DOHH2 (cell line): ENCODE measurements at regions not wholly inside any gene's neighbourhood (a gene's known extent, or its start where the extent isn't known, plus 50 kb on each side); places are given as distances from the start of the nearest gene placed in this dataset.

Source experiments
- CTCF ChIP-seq: fragments of 200-600 bp; sonication (generic); IDR thresholded peaks from one replicate; pipeline ENCODE4 v1.5.1; 2014; ENCODE audit warnings: antibody characterized with exemption, mild to moderate bottlenecking, low read depth, low read length; ENCODE audit not compliant: poor library complexity, severe bottlenecking
- EZH2phosphoT487 ChIP-seq: fragments of 200-600 bp; sonication (generic); IDR thresholded peaks from 2 replicates; pipeline ENCODE4 v1.6.1; 2017; ENCODE audit warnings: borderline replicate concordance, mild to moderate bottlenecking, antibody characterized with exemption, low read length, moderate library complexity, mixed read lengths

GRCh38 chr4:29571322-29571721 lies 1148.8 kb upstream of the PCDH7 start:
- no peak for TF ChIP-seq CTCF
- TF ChIP-seq EZH2phosphoT487: no peak
